ENCODE measurements at regions not wholly inside any gene's neighbourhood (a gene's known extent, or its start where the extent isn't known, plus 50 kb on each side); places are given as distances from the start of the nearest gene placed in this dataset.

- TF ChIP-seq SUZ12 (IDR thresholded peaks at IDR 0.05; ENCODE audit: unreplicated experiment) (no peak), HDGF (IDR thresholded peaks at IDR 0.05) (no peak)
Measured at GRCh38 chr15:70410371-70410985, 312.8 kb upstream of the TLE3 start (continued).

GRCh38 chr15:70409388-70409787, 311.7 kb upstream of the TLE3 start:
- no peak overlapping the region for H3K9ac ChIP-seq (ENCODE audit: control insufficient read depth, insufficient read depth, low read length)
- H3K27me3 ChIP-seq (replicated peaks in 1 of 2; ENCODE audit: control insufficient read depth in 2 of 2, insufficient read depth in 2 of 2, low read length in 1 of 2): no peaks in the 10 kb centered on the region
- no peak overlapping the region for H3K27ac ChIP-seq (ENCODE audit: control insufficient read depth, insufficient read depth)
- ChIA-PET SMC1A (ENCODE audit: uncharacterized antibody, unreplicated experiment) (interaction anchor here (0.8 kb wide), 1 partner anchor 163 kb away, joined by 3 read pairs; no protein-coding TSS in a partner anchor), CTCF (interaction anchor here (0.7 kb wide), 1 partner anchor 103 kb away, joined by 3 read pairs; no protein-coding TSS in a partner anchor), RAD21 (ENCODE audit: unreplicated experiment) (no interaction called here), POLR2A (no interaction called here)
- in situ Hi-C loops (cut with MboI) (no loop called here), intact Hi-C loops (cut with micrococcal nuclease; ENCODE audit: unreplicated experiment) (no loop called here)
- FAIRE-seq: no peak
- H3K4me1 ChIP-seq (ENCODE audit: control insufficient read depth, insufficient read depth, low read length): no peaks in the 10 kb centered on the region
- WGBS (ENCODE audit: insufficient coverage, insufficient replicate concordance, low lambda C conversion rate, missing lambda C conversion rate): 60% methylated on average over 1 of the region's 1 CpG
- no peaks in the 10 kb centered on the region for H4K20me1 ChIP-seq (ENCODE audit: control insufficient read depth, insufficient read depth)
- ATAC-seq: no peak
- DNase-seq (ENCODE audit: low read depth, low spot score): no peak
- H3K4me2 ChIP-seq (ENCODE audit: control insufficient read depth, insufficient read depth): no peak overlapping the region
- no peak overlapping the region for H3K4me3 ChIP-seq
- H3K36me3 ChIP-seq (ENCODE audit: control insufficient read depth in 2 of 2, insufficient read depth in 2 of 2, low read length in 1 of 2): no peaks in the 10 kb centered on the region
- no peaks in the 10 kb centered on the region for H3K79me2 ChIP-seq (ENCODE audit: control insufficient read depth, insufficient read depth, low read length)
- no peak overlapping the region for H2AFZ ChIP-seq (ENCODE audit: control insufficient read depth, low read depth, low read length)
- H3K9me3 ChIP-seq (replicated peaks; ENCODE audit: control insufficient read depth, insufficient read depth, low read length): no peaks in the 10 kb centered on the region
- BruUV-seq (replicated peaks): no TSS peak
- TF ChIP-seq CHD1 (IDR thresholded peaks at IDR 0.05; ENCODE audit: low read depth, low read length): no peak
- TF ChIP-seq E4F1 (IDR thresholded peaks at IDR 0.05; ENCODE audit: borderline replicate concordance, partially characterized antibody): no peak
- no peak for TF ChIP-seq ZNF592 (IDR thresholded peaks at IDR 0.05)
- no peak for TF ChIP-seq IRF5 (IDR thresholded peaks at IDR 0.05; ENCODE audit: borderline replicate concordance)
- TF ChIP-seq CHD4 (IDR thresholded peaks at IDR 0.05): no peak
- TF ChIP-seq NR2C1 (IDR thresholded peaks at IDR 0.05): no peak
- TF ChIP-seq SMAD5 (IDR thresholded peaks at IDR 0.05; ENCODE audit: low read depth): no peak
- TF ChIP-seq IRF4 (IDR thresholded peaks at IDR 0.05; ENCODE audit: low read depth, low read length): no peak
- TF ChIP-seq MYC (IDR thresholded peaks at IDR 0.05; ENCODE audit: insufficient read depth, insufficient read length, insufficient replicate concordance, low read length, severe bottlenecking): no peak
- no peak for TF ChIP-seq STAT3 (IDR thresholded peaks at IDR 0.05; ENCODE audit: low read depth, low read length)
- no peak for TF ChIP-seq EED (IDR thresholded peaks at IDR 0.05; ENCODE audit: low read depth)
- TF ChIP-seq POU2F2 (IDR thresholded peaks at IDR 0.05; ENCODE audit: borderline replicate concordance, low read depth, low read length): no peak
